ENCODE measurements at regions not wholly inside any gene's neighbourhood (a gene's known extent, or its start where the extent isn't known, plus 50 kb on each side); places are given as distances from the start of the nearest gene placed in this dataset.
A peak's percentile ranks its signal among the peaks of the same experiment; 100 is the strongest.
"Not testable (repeated sequence)": the region's sequence is repeated elsewhere in the genome, so short reads cannot be mapped to it uniquely, and the experiment has no call there.

- DNase-seq (ENCODE audit: low spot score): no peak
Measured at GRCh38 chr7:85316489-85316888, 129.6 kb upstream of the SEMA3D start.

- no peak for DNase-seq (ENCODE audit: low spot score)
Measured at GRCh38 chr7:85310301-85310700, 123.4 kb upstream of the SEMA3D start.

GRCh38 chr7:85306115-85306514 lies 119.3 kb upstream of the SEMA3D start:
- DNase-seq (ENCODE audit: low spot score): no peak

DNA sequence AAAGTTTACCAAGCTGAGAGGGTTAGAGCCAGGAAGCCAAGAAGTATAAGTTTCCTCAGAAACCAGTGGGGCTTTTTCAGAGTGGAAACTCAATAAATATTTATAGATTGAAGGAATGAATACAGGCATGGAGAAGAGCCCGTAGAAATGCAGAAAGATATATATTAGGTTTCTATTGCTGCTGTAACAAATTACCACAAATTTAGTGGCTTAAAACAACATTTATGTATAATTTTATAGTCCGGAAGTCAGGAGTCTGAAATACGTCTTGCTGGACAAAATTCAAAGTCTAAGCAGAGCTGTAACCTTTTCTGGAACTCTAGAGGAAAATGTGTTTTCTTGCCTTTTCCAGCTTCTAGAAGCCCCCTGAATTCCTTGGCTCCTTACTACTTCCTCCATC lies 107.3 kb upstream of the SEMA3D start:
- no peak for DNase-seq (ENCODE audit: low spot score)

DNA sequence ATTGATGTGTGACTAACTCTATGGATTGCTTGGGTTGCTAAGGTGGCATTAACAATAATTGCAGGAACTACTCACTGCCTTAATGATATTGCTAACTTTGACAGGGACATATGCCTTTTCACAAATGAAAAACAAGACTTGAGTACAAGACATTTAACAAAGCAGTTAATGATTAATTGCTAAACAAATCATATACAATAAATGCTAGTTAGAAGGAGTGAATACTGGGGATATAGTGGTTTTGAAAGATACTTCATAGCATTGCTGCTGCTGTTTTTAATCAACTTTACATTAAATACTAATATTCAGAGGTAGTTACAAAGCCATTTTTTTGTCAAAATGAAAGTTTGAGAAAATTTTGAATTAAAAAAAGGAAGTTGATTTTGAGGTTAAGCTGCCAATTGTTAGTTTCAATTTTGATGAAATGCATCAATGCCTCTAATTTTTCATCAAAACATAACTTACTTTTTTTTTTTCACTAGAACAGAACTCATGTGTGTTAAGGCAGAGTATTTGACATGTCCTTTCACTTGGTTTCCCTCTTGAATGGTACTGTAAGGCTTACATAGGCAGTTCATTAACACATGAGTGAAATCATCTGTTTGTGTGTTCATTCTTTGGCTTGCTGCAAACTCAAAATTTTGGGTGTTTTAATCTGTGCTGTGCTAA lies 106.2 kb upstream of the SEMA3D start:
- no peak for DNase-seq (ENCODE audit: low spot score)

DNA sequence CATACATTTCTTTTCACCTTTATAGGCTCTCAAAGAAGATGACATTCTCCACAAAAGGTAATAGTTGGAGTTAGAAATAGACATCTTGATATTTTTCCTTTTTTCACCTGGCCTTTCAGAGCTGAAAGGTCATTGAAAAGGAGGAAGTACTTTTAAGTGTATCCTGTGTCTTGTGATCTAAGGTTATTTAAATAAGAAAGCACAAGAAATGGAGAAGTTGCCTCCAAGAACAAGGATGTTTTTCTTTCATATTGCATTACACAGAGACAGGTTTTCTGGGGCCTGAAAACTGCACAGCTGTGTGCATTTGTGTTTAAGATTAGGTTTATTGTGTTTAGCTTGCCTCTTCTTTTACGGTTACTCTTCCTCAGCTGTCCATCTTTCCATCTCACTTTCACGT lies 103.4 kb upstream of the SEMA3D start:
- DNase-seq (ENCODE audit: low spot score): no peak

DNA sequence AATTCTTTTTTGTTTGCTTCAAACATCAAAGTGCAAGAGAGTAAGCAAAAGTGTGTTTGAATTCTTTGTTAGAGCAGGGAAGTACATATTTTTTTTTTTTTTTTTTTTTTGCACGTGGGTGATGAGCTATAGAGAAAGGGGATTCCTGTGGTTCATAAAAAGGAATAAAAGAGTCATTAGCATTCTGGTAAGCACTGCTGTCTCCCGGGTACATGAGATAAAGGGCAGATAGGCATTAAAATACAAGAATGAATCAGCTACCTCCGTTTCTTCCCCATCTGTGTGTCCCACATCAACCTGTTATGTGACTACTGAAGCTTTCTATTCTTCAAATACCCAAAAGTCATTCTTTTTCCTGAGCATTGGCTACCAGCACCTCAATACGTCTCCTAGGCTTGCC lies 102.4 kb upstream of the SEMA3D start:
- DNase-seq (ENCODE audit: low spot score): no peak

- no peak for DNase-seq (ENCODE audit: low spot score)
Measured at GRCh38 chr7:85287106-85287825, 100.4 kb upstream of the SEMA3D start.

DNA sequence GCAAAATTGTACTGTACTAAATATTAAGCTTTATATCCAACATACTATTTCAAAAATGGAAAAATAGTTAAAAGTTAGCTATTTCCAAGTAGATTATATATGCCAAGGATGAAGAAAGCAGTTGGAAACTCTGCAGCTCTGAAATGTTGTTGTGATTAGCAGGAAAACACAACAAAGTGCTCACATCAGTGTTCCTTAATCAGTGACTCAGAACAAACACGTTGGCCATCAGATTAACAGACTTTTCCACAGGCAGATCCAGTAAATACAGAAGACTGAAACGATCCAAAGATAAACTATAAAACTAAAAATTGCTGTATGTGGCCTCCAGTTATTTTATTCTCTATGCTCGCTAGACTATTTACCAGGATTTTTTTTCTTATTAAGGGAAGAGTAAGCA lies 99.6 kb upstream of the SEMA3D start:
- no peak for DNase-seq (ENCODE audit: low spot score)

- DNase-seq (ENCODE audit: low spot score): no peak
Measured at GRCh38 chr7:85285527-85285926, 98.7 kb upstream of the SEMA3D start.

- DNase-seq (ENCODE audit: low spot score): no peak
Measured at GRCh38 chr7:85275204-85275603, 88.3 kb upstream of the SEMA3D start.

- no peak for DNase-seq (ENCODE audit: low spot score)
Measured at GRCh38 chr7:85274454-85274853, 87.6 kb upstream of the SEMA3D start.

GRCh38 chr7:85262891-85263290 lies 76.0 kb upstream of the SEMA3D start:
- DNase-seq (ENCODE audit: low spot score): no peak

- no peak for DNase-seq (ENCODE audit: low spot score)
Measured at GRCh38 chr7:85261336-85261735, 74.5 kb upstream of the SEMA3D start.

GRCh38 chr7:85249787-85250186 lies 62.9 kb upstream of the SEMA3D start:
- DNase-seq (ENCODE audit: low spot score): not testable (repeated sequence)

GRCh38 chr7:85239109-85239508 lies 52.3 kb upstream of the SEMA3D start:
- DNase-seq (ENCODE audit: low spot score): no peak

GRCh38 chr7:85237721-85238120 lies 50.9 kb upstream of the SEMA3D start:
- DNase-seq (ENCODE audit: low spot score): peak; percentile 4

Data from hepatic stellate cell (primary cell).